GM12872 (cell line): ENCODE measurements at regions not wholly inside any gene's neighbourhood (a gene's known extent, or its start where the extent isn't known, plus 50 kb on each side); places are given as distances from the start of the nearest gene placed in this dataset.

Source experiments
- TF ChIP-seq, protein P1 (sequence below): IDR thresholded peaks from 3 replicates; pipeline ENCODE4 v1.5.1; 2011; ENCODE audit warnings: low read depth, mild to moderate bottlenecking, low read length, moderate library complexity; ENCODE audit not compliant: insufficient read depth

DNA sequence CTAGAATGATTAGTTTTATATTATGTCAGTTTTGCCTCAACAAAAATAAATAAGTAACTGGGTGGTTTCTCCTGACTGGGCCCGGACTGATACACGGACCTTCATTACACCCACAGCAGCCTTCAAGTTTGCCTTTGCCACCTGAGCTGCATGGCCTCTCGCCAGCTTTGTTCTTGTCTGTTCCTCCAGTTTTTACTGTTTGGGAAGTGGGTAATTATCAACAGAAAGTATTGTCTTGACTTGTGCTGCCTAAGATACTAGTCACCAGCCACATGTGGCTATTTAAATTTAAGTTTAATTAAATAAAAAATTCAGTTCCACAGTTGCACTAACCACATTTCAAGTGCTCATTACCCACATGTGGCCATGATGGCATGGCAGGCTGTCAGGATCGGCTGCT, 74.7 kb upstream of the INTU start:
- TF ChIP-seq, protein P1, sequence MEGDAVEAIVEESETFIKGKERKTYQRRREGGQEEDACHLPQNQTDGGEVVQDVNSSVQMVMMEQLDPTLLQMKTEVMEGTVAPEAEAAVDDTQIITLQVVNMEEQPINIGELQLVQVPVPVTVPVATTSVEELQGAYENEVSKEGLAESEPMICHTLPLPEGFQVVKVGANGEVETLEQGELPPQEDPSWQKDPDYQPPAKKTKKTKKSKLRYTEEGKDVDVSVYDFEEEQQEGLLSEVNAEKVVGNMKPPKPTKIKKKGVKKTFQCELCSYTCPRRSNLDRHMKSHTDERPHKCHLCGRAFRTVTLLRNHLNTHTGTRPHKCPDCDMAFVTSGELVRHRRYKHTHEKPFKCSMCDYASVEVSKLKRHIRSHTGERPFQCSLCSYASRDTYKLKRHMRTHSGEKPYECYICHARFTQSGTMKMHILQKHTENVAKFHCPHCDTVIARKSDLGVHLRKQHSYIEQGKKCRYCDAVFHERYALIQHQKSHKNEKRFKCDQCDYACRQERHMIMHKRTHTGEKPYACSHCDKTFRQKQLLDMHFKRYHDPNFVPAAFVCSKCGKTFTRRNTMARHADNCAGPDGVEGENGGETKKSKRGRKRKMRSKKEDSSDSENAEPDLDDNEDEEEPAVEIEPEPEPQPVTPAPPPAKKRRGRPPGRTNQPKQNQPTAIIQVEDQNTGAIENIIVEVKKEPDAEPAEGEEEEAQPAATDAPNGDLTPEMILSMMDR, result no peak

GRCh38 chr4:127558489-127559407, 74.0 kb upstream of the INTU start:
- TF ChIP-seq, protein P1, result no peak

DNA sequence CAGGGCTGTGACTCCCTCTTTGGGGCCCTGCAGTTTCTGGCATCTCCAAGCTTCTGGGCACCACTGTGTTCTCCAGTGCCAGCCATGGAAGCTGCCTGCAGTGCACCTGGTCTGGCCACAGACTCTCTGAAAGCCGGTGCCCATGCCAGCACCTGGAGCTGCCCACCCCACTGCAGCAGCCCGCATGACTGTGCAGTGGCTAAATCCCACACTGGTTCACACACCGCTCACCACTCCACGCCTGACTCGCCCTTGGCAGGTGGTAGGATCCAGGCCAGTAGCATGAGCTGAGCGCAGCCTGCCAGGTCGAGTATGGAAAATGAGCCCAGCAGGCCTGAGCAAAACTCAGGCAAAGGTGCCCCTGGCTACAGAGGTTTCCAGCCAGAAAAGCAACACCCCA, 72.8 kb upstream of the INTU start:
- TF ChIP-seq, protein P1, result no peak

DNA sequence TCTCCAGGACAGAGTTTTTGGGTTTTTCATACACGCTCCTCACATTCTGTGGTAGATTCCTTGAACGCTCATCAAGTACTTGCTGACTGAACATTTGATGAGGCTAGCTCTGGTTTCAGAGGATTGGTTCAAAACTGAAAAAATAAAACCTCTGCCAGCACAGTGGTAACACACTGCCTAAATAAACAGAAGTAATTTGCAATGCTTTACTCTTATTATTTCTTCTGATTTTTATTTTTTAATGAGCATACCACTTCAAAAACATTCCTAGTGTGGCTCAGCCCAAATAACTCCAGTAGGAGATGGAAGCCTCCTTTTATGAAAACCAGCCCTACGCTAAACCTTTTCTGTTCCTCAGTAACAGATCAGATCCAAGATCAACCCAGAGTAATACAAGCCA, 72.0 kb upstream of the INTU start:
- TF ChIP-seq, protein P1, result no peak

DNA sequence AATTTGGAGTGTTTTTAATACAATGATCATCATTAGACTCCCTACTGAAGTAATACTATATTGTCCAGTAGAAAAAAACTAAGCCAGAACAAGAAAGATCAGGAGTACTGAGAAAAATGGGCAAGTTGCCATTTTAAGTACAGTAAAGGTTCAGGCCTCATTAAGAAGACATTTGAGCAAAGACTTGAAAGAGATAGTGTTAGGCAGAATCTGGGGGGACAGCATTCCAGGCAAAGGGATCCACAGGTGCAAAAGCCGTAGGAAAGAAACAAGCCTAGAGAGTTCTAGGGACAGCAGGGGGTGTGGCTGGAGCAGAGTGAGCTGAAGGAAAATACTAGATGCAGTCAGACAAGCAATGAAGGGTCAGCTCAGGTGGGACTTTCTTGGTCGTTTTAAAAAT, 58.1 kb upstream of the INTU start:
- TF ChIP-seq, protein P1, result no peak

DNA sequence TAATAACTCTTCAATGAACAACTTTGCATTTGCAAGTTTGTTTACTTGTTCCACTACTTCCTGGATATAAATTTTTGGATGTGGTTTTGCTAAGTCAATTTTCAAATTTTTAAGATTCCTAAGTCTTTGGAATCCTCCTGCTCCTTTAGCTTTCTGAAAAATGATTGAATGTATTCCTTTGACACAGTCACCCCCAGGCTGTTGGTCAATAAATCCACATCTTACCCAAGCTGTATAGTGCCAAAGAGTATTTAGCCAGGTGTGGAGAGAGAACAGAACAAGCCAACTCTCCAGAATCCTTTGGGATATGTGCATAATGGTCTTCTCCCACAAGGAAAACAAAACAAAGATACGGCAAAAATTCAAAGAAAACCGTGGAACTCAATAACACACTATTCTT, 56.9 kb upstream of the INTU start:
- TF ChIP-seq, protein P1, result no peak

- TF ChIP-seq, protein P1, result no peak
These were observed 54.3 kb upstream of the INTU start for GRCh38 chr4:127578491-127578890.
